ENCODE measurements at regions not wholly inside any gene's neighbourhood (a gene's known extent, or its start where the extent isn't known, plus 50 kb on each side); places are given as distances from the start of the nearest gene placed in this dataset.

DNA sequence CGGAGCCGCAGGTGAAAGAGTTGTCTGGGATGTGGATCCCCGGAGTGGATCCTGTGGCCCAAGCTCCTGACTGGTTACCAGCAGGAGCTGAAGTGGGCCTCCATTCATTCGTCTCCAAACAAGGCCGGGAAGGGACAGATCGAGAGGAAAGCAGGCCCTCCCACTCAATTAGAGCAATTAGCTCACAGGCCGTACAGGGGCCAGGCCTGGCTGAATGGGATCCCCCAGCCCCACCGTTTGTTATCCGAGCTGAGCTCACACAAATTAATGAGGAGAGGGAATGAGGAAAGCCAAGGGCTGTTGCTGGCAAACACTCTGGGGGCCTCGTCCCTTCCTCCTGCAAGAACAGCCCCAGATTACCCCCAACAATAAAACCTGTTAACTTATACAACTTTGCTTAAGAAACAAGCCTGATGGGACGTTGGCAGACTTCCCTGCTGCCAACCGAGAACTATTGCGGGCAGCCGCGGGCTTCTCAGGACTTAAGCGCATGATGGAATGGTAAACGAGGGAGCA, 338.0 kb downstream of the BCL11A start:
- TF ChIP-seq, protein P1, sequence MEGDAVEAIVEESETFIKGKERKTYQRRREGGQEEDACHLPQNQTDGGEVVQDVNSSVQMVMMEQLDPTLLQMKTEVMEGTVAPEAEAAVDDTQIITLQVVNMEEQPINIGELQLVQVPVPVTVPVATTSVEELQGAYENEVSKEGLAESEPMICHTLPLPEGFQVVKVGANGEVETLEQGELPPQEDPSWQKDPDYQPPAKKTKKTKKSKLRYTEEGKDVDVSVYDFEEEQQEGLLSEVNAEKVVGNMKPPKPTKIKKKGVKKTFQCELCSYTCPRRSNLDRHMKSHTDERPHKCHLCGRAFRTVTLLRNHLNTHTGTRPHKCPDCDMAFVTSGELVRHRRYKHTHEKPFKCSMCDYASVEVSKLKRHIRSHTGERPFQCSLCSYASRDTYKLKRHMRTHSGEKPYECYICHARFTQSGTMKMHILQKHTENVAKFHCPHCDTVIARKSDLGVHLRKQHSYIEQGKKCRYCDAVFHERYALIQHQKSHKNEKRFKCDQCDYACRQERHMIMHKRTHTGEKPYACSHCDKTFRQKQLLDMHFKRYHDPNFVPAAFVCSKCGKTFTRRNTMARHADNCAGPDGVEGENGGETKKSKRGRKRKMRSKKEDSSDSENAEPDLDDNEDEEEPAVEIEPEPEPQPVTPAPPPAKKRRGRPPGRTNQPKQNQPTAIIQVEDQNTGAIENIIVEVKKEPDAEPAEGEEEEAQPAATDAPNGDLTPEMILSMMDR (conservative IDR thresholded peaks at IDR 0.05), result no peak
- TF ChIP-seq EZH2 (IDR thresholded peaks at IDR 0.05; ENCODE audit: low read depth), result no peak

All from PC-9 (cell line).